CD4-positive, alpha-beta T cell treated with Interleukin-17A for 1 hour (primary cell): ENCODE measurements at regions not wholly inside any gene's neighbourhood (a gene's known extent, or its start where the extent isn't known, plus 50 kb on each side); places are given as distances from the start of the nearest gene placed in this dataset.

ENCODE experiments used
- DNase-seq: peaks from one replicate; pipeline ENCODE4 v3.0.0-alpha.2; 2020

GRCh38 chrX:88425739-88426138 lies 321.3 kb upstream of the CPXCR1 start:
- DNase-seq = no peak

- no peak for DNase-seq
Measured at GRCh38 chrX:88437563-88437962, 309.5 kb upstream of the CPXCR1 start.

GRCh38 chrX:88438209-88438608 lies 308.8 kb upstream of the CPXCR1 start:
- DNase-seq = no peak

- DNase-seq = no peak
Measured at GRCh38 chrX:88439935-88440334, 307.1 kb upstream of the CPXCR1 start.
